SK-N-SH (cell line): ENCODE measurements at regions not wholly inside any gene's neighbourhood (a gene's known extent, or its start where the extent isn't known, plus 50 kb on each side); places are given as distances from the start of the nearest gene placed in this dataset.

Experiments
- CTCF ChIP-seq: fragments of 200-600 bp; sonication (generic); IDR thresholded peaks from 2 replicates; pipeline ENCODE4 v1.6.1; 2017; ENCODE audit warnings: antibody characterized with exemption, mild to moderate bottlenecking, moderate library complexity
- EP300 ChIP-seq, 2 experiments: IDR thresholded peaks; 2 replicates each; pipeline versions ENCODE4 v1.4.0 to v1.6.1; 2012; ENCODE audit warnings: borderline replicate concordance in 1 of 2, low read depth in 1 of 2, low read length in 1 of 2
- FOXJ3 ChIP-seq: sonication (generic); formaldehyde crosslinking; IDR thresholded peaks from 2 replicates; pipeline ENCODE4 v1.5.1; 2020; ENCODE audit warnings: mild to moderate bottlenecking, missing genetic modification reagents
- FOXM1 ChIP-seq: IDR thresholded peaks from 2 replicates; pipeline ENCODE4 v1.4.0; 2012; ENCODE audit warnings: low read depth, mild to moderate bottlenecking
- GABPA ChIP-seq: IDR thresholded peaks from 2 replicates; pipeline ENCODE4 v1.4.0; 2012; ENCODE audit warnings: low read depth, mild to moderate bottlenecking
- JUND ChIP-seq: IDR thresholded peaks from 2 replicates; pipeline ENCODE4 v1.4.0; 2012
- MAX ChIP-seq: IDR thresholded peaks from 2 replicates; pipeline ENCODE4 v1.4.0; 2012; ENCODE audit warnings: low read depth
- NRF1 ChIP-seq: IDR thresholded peaks from 2 replicates; pipeline ENCODE4 v1.6.1; 2012; ENCODE audit warnings: low read depth, mild to moderate bottlenecking, low read length
- PBX3 ChIP-seq: IDR thresholded peaks from 2 replicates; pipeline ENCODE4; 2012
- POLR2AphosphoS5 ChIP-seq: IDR thresholded peaks from 2 replicates; pipeline ENCODE4 v1.6.1; 2012; ENCODE audit warnings: low read depth, low read length
- RAD21 ChIP-seq: IDR thresholded peaks from 2 replicates; pipeline ENCODE4 v1.6.1; 2012; ENCODE audit warnings: mild to moderate bottlenecking, low read length
- USF2 ChIP-seq: fragments of 150-350 bp; IDR thresholded peaks from 2 replicates; pipeline ENCODE4 v1.6.1; 2017; ENCODE audit warnings: antibody characterized with exemption, low read length, low read depth, borderline replicate concordance
- YY1 ChIP-seq: IDR thresholded peaks from 2 replicates; pipeline ENCODE4 v1.4.0; 2012; ENCODE audit warnings: low read depth, mild to moderate bottlenecking

GRCh38 chr5:171575808-171576207, 156.4 kb downstream of the FGF18 start:
- TF ChIP-seq CTCF (no peak), NRF1 (no peak), JUND (no peak), FOXM1 (no peak), USF2 (no peak), RAD21 (no peak), PBX3 (no peak), MAX (no peak), EP300 (IDR thresholded peaks at IDR 0.05; ENCODE audit: borderline replicate concordance in 1 of 2, low read depth in 1 of 2, low read length in 1 of 2) (no peak), POLR2AphosphoS5 (no peak), GABPA (no peak), FOXJ3 (CRISPR knock-in tag) (no peak), YY1 (no peak)
